HG03175 (cell line): ENCODE measurements at regions not wholly inside any gene's neighbourhood (a gene's known extent, or its start where the extent isn't known, plus 50 kb on each side); places are given as distances from the start of the nearest gene placed in this dataset.

Experiments used
- ATAC-seq: cut with Tn5 transposase; IDR thresholded peaks from one replicate; pipeline ENCODE4 v1.9.1; 2021; ENCODE audit warnings: mild to moderate bottlenecking, moderate library complexity; ENCODE audit not compliant: unreplicated experiment

DNA sequence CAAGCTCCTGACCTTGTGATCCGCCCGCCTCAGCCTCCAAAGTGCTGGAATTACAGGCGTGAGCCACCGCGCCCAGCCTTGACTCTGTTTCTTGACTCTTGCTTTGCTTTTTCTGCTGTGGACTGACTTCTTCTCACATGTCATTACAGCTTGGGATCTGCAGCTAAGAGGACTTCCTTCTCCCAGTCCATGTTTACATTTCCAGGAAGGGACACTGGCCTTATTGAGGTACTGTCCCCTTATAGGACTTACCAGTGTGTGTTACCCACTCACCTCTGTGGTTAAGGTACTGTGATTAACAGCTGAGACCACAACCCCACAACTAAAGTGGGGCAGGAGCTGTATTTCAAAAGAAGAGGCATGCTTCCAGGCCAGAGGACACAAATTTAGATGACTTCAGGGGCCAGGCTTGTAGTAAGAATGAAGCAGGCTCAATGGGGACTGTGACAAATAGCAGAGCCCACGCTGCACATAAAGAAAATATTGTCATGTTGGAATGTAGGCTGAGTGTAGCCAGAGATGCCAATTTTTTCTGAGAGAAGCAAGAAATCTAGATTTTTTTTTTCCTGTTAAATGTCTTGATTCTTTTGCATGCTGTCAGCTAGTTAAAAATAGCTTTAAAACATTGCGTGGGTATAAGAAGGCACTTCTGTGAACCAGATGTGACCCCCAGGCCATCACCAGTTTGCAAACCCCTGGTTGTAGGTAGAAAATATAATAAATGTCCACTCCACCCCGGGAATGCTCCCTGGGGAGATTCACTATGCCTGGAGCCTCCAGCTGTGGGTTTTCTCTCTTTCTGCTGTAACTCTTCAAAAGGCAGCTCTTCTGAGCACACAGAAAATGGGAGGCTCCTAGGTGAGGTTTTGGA lies 75.0 kb downstream of the PTPDC1 start:
- ATAC-seq, result no peak

DNA sequence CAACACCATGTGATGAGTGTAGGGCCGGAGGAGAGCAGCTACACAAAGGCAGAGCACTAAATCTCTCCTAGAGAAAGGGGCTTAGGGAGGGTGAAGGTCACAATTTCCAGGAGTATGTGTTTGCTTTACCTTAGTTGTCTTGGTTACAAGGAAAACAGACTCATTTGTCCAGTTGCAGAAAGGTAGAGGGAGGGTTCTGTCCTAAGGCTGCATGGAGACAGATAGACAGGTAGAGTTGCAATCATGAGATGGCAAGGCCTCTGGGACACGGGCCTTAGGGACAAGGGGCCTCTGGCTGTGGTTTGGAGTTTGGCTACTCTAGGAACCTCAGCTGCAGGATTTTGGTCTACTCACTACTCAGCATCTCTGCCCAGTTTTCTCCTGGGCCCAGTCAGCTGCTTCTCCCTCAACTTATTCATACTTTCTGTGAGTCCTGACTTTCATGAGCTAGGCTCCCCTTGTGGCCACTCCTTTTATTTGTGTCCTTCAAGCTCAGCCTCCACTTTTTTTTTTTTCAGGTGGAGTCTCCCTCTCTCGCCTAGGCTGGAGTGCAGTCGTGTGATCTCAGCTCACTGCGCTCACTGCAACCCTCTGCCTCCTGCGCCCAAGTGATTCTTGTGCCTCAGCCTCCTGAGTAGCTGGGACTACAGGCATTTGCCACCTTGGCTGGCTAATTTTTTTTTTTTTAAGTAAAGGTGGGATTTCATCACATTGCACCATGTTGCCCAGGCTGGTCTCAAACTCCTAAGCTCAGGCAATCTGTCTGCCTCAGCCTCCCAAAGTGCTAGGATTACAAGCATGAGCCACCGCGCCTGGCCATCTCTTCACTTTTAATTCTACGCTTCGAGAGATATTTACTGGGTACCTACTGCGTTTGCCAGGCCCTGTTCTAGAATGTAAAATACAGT lies 76.6 kb downstream of the PTPDC1 start:
- no peak for ATAC-seq

- no peak for ATAC-seq
Observed at GRCh38 chr9:94161673-94162072, 77.4 kb downstream of the PTPDC1 start.

GRCh38 chr9:94164806-94165549 lies 80.7 kb downstream of the PTPDC1 start:
- no peak for ATAC-seq

DNA sequence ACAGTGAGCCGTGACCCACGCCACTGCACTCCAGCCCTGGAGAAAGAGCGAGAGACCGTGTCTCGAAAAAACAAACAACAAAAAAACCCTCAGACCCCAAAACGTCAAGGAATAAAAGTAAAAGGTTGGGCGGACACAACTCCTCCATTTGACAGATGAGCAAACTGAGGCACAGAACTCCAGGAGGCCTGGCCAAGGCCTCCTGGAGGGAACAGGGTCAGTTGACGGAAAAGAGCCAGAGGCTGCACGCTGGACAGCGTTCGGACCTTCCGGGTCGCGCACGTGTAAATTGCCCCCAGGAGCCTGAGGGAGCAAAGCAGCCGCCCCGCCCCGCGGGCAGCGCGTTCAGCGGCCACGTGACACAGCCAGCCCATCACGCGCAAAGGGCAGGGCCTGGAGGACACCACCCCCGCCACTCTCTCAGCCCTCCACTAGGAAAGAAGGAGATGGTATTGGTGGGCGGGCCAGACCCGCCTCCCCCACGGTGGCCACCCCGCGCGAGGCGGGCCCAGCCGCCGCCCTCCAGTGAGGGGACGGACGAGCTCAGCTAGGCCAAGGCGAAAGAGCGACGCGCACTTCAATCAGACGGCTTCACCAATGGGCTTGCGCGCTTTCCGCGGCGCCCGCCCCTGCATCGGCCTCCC lies 81.5 kb downstream of the PTPDC1 start:
- ATAC-seq, result peak; percentile 88

- peak; percentile 60 for ATAC-seq
Observed at GRCh38 chr9:94166236-94166975, 82.1 kb downstream of the PTPDC1 start.

DNA sequence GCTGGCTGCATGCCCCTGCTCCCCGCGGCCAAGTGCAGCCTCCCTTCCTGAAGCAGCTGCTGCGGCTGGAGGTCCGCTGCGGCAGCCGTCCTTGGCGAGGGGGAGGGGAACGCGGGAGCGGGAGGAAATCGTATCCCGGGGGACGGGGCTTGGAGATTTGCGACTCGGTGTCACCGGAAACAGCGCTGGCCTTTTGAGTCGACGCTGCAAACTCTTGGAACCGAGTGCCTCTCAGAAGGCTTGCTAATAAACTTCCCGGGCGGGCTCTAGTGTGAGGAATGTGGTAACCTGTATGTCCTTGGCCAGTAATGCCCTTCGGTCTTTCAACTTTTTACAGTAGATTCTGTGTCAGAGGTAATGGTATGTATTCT lies 82.7 kb downstream of the PTPDC1 start:
- peak; percentile 4 for ATAC-seq

GRCh38 chr9:94167376-94167890 lies 83.2 kb downstream of the PTPDC1 start:
- no peak for ATAC-seq

GRCh38 chr9:94168203-94169000 lies 84.1 kb downstream of the PTPDC1 start:
- ATAC-seq, result no peak

- ATAC-seq, result no peak
Observed at GRCh38 chr9:94169968-94170367, 85.7 kb downstream of the PTPDC1 start.

DNA sequence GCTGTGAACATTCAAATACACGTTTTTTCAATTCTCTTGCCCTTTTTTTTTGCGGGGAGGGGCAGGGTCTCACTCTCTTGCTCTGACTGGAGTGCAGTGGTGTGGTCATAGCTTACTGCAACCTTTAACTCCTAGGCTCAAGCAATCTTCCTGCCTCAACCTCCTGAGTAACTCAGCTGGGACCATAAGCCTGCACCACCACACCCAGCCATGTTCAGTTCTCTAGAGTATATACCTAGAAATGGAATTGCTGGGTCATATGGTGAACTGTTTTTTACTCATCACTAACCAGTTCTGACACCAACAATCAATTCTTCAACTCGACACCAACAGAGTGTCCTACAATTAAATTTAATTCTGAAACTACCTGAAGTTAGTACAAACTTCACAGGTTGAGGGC lies 85.5 kb upstream of the ZNF169 start:
- ATAC-seq, result no peak

DNA sequence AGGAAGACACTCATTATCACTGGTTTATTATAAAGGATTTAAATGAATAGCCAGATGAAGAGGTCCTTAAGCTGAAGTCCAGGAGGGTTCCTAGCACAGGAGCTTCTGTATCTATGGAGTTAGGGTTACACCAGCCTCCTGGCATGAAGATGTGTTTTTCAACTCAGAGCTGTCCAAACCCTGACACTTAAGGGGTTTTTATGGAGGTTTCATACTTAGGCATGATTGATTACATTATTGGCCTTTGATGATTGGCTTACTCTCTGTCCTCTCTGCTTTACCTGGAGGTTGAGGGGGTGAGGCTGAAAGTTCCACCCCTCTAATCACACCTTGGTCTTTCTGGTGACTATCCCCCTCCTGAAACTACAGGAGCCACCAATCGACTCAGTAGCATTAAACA lies 84.9 kb upstream of the ZNF169 start:
- ATAC-seq, result no peak

DNA sequence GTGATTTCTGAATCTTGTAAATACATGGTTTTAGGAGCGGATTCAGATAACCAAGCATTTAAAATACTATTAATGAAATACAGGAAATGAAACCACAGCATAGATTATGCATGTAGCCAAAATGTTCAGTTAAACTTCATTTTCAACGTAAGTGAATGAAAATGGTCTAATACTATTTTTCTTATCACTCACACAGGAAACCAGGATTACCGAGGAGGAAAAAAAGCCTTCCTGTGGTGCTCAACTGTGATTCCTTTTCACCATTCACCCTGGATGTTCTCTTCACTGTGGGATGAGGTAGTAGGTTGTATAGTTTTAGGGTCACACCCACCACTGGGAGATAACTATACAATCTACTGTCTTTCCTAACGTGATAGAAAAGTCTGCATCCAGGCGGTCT lies 83.4 kb upstream of the ZNF169 start:
- no peak for ATAC-seq

DNA sequence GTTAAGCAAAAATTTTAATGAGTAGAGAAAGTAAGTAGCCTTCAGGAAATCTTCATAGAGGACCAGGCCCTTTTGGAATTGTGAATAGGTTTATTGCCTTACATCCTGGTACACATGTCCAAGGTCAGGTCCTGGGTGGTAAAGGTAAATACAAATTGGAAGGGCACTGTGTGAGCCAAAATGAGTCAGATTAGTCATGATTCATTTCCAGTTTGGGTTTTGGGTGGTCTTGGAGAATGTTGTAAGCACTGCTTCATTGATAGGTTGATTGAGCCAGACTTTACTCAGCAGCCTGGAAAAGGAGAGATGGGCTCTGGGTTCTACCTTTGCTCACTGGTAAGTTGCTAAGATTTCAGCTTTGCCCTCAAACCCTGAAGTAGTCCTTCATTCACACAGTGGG lies 82.5 kb upstream of the ZNF169 start:
- no peak for ATAC-seq

DNA sequence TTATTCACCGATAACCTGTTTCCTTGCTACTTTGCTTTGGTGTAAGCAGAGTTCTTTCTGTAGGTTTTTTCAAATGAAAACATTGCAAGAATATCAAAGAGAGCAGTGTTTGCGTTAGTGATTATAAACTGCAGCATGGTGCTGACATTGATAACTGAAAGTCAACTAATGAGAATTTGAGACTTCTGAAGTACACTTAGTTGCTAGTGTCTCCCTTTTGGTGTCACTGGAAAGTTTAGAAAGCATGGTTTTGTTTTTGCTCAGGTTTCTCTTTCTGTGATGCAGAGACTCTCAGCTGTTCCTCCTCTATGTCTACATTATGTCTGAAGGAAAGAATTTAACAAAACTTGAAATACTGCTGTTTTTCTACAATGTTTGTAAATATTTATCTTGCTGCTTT lies 80.2 kb upstream of the ZNF169 start:
- ATAC-seq, result no peak

GRCh38 chr9:94181408-94182181 lies 77.5 kb upstream of the ZNF169 start:
- ATAC-seq, result no peak

GRCh38 chr9:94182532-94182931 lies 76.6 kb upstream of the ZNF169 start:
- no peak for ATAC-seq

- no peak for ATAC-seq
Observed at GRCh38 chr9:94183240-94183999, 75.7 kb upstream of the ZNF169 start.
